Ectodermal cell (in vitro differentiated cells): ENCODE measurements at regions not wholly inside any gene's neighbourhood (a gene's known extent, or its start where the extent isn't known, plus 50 kb on each side); places are given as distances from the start of the nearest gene placed in this dataset.

Experiments
- H3K27ac ChIP-seq: 2 replicates; pipeline ENCODE4 v1.7.0; 2013; ENCODE audit warnings: mild to moderate bottlenecking, low read depth, low read length; ENCODE audit not compliant: insufficient read depth, poor library complexity, severe bottlenecking
- H3K27me3 ChIP-seq: 2 replicates; pipeline ENCODE4 v1.7.0; 2013; ENCODE audit warnings: mild to moderate bottlenecking, low read length; ENCODE audit not compliant: insufficient read depth, control insufficient read depth, poor library complexity, severe bottlenecking
- H3K36me3 ChIP-seq: one replicate; pipeline ENCODE4 v1.7.0; 2013; ENCODE audit warnings: low read length; ENCODE audit not compliant: control insufficient read depth, insufficient read depth
- H3K4me1 ChIP-seq: one replicate; pipeline ENCODE4 v1.7.0; 2013; ENCODE audit warnings: low read length; ENCODE audit not compliant: control insufficient read depth, insufficient read depth
- H3K4me3 ChIP-seq: 2 replicates; pipeline ENCODE4 v1.7.0; 2013; ENCODE audit warnings: low read depth, low read length, control low read depth; ENCODE audit not compliant: insufficient read depth
- H3K9me3 ChIP-seq: 2 replicates; pipeline ENCODE4 v1.7.0; 2013; ENCODE audit warnings: mild to moderate bottlenecking, low read length, moderate library complexity; ENCODE audit not compliant: control insufficient read depth
- WGBS, 2 experiments: methylation state at CpG; one replicate each; pipeline ENCODE4 v1.1.7; 2013; ENCODE audit warnings: missing lambda C conversion rate in 2 of 2; 5-methylcytosine and 5-hydroxymethylcytosine counted together

GRCh38 chr17:72588561-72588960 lies 467.7 kb downstream of the SOX9 start:
- no peaks in the 10 kb centered on the region for H3K9me3 ChIP-seq
- H3K4me1 ChIP-seq, result peaks cover 4% of the 10 kb centered on the region
- WGBS, 2 experiments, result 84 to 89% methylated on average over 7 of the region's 7 CpGs
- H3K27me3 ChIP-seq, result peaks cover 33% of the 10 kb centered on the region
- no peaks in the 10 kb centered on the region for H3K36me3 ChIP-seq
- no peak overlapping the region for H3K27ac ChIP-seq
- no peak overlapping the region for H3K4me3 ChIP-seq

- H3K9me3 ChIP-seq, result no peaks in the 10 kb centered on the region
- 81 to 84% methylated on average over 11 of the region's 11 CpGs for WGBS, 2 experiments
- H3K4me1 ChIP-seq, result peaks cover 4% of the 10 kb centered on the region
- no peak overlapping the region for H3K4me3 ChIP-seq
- peaks cover 33% of the 10 kb centered on the region for H3K27me3 ChIP-seq
- no peak overlapping the region for H3K27ac ChIP-seq
- no peaks in the 10 kb centered on the region for H3K36me3 ChIP-seq
Measured at GRCh38 chr17:72588961-72589360, 468.1 kb downstream of the SOX9 start.

GRCh38 chr17:72590382-72590781 lies 469.6 kb downstream of the SOX9 start:
- Histone ChIP-seq H3K4me3 (no peak overlapping the region), H3K4me1 (peaks cover 4% of the 10 kb centered on the region), H3K9me3 (no peaks in the 10 kb centered on the region), H3K27ac (no peak overlapping the region), H3K36me3 (no peaks in the 10 kb centered on the region), H3K27me3 (peaks cover 33% of the 10 kb centered on the region)
- 81 to 85% methylated on average over 3 of the region's 3 CpGs for WGBS, 2 experiments

DNA sequence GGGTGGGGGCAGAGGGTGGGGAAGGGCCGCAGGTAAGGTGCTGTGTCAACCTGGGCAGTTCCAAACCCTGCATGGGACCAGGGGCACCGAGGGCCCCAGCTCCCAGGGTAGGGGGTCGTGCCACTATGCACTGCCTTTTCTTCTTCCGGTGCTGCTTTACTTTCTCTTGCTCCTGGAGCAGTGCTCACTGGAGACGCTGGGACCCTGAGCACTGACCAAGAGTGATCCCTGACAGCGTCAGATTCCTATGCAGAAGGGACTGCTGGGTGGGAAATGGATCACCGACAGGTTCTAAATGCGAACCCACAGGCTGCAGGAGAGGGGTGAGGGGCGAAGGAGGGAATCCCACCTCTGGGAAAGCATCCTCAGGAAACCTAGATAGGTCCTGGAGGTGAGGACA lies 470.1 kb downstream of the SOX9 start:
- Histone ChIP-seq H3K9me3 (no peaks in the 10 kb centered on the region), H3K27ac (no peak overlapping the region), H3K4me1 (peaks cover 4% of the 10 kb centered on the region), H3K36me3 (no peaks in the 10 kb centered on the region), H3K4me3 (peak overlapping the region; percentile 64), H3K27me3 (peaks cover 33% of the 10 kb centered on the region)
- 45 to 47% methylated on average over 9 of the region's 9 CpGs for WGBS, 2 experiments

- H3K4me1 ChIP-seq, result peaks cover 4% of the 10 kb centered on the region
- H3K36me3 ChIP-seq, result no peaks in the 10 kb centered on the region
- peak overlapping the region; percentile 64 for H3K4me3 ChIP-seq
- 1 to 2% methylated on average over 61 to 62 of the region's 62 CpGs for WGBS, 2 experiments
- H3K9me3 ChIP-seq, result no peaks in the 10 kb centered on the region
- no peak overlapping the region for H3K27ac ChIP-seq
- peaks cover 33% of the 10 kb centered on the region for H3K27me3 ChIP-seq
Measured at GRCh38 chr17:72591289-72592241, 470.7 kb downstream of the SOX9 start.

DNA sequence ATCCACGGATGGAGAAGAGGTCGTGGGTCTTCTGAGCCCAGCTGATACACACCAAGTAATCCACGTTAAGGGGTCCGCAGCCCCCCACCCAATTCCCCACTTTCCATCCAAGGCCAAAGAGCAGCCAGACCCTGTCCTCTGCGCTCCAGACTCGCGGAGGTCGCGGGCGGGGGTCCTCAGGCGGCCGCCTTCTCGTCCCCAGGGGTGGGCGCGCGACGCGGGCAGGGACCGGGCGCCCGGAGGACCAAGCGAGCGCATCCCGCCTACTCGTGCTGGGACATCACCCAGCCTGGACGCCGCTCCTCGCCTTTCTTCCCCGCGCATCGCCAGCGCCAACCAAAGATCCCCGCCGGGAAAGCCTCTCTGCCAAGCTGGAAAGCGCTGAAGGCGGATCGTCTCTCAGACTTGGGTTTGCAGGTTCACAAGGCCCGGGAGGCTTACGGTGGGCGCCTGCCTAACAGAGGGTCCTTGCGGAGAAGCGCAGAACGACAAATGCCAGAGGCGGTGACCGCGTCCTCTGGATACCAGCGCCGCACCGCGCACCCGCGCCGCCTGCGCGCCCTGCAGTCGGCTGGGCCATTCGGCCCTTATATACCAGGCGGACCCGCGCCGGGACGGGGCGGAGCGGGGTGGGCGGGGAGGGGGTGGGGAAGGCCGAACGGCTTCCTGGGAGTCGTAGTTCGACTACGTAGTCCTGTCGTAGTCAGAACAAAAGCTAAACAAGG lies 471.6 kb downstream of the SOX9 start:
- no peaks in the 10 kb centered on the region for H3K9me3 ChIP-seq
- peak overlapping the region; percentile 64 for H3K4me3 ChIP-seq
- H3K4me1 ChIP-seq, result peaks cover 4% of the 10 kb centered on the region
- H3K36me3 ChIP-seq, result no peaks in the 10 kb centered on the region
- peak overlapping the region; percentile 50 for H3K27ac ChIP-seq
- 0% methylated on average over 71 of the region's 71 CpGs for WGBS, 2 experiments
- H3K27me3 ChIP-seq, result peaks cover 33% of the 10 kb centered on the region

- no peaks in the 10 kb centered on the region for H3K9me3 ChIP-seq
- peaks cover 4% of the 10 kb centered on the region for H3K4me1 ChIP-seq
- H3K27me3 ChIP-seq, result peaks cover 29% of the 10 kb centered on the region
- 85 to 86% methylated on average over 9 of the region's 9 CpGs for WGBS, 2 experiments
- H3K36me3 ChIP-seq, result no peaks in the 10 kb centered on the region
- no peak overlapping the region for H3K27ac ChIP-seq
- no peak overlapping the region for H3K4me3 ChIP-seq
Measured at GRCh38 chr17:72592967-72593325, 472.1 kb downstream of the SOX9 start.

DNA sequence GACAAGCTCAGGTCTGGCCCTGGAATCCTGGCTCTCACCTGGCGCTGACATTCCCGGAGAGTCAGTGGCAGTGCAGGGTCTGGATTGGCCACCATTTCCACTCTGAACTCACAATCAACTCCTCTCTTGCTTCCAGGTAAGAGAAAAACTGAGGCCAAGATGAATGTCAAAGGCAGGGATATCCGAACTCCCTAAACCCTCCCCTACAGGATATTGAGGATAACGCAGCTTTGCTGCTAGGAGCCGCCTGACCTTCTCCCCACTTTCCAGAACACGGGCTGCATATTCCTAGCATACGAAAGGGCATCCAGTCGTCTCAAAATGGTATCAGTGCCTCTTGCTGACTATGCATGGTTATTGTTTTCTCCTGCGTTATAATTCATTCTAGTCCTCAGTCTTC lies 473.4 kb downstream of the SOX9 start:
- Histone ChIP-seq H3K4me3 (no peak overlapping the region), H3K4me1 (peaks cover 4% of the 10 kb centered on the region), H3K27me3 (peaks cover 25% of the 10 kb centered on the region), H3K9me3 (no peaks in the 10 kb centered on the region), H3K27ac (no peak overlapping the region), H3K36me3 (no peaks in the 10 kb centered on the region)
- WGBS, 2 experiments, result 65 to 68% methylated on average over 9 of the region's 9 CpGs
